Brain microvascular endothelial cell (primary cell): ENCODE measurements at regions not wholly inside any gene's neighbourhood (a gene's known extent, or its start where the extent isn't known, plus 50 kb on each side); places are given as distances from the start of the nearest gene placed in this dataset.
"Not testable (repeated sequence)": the region's sequence is repeated elsewhere in the genome, so short reads cannot be mapped to it uniquely, and the experiment has no call there.

Experiments used
- DNase-seq: peaks from one replicate; pipeline ENCODE4 v3.0.0-alpha.2; 2020
- H3K27ac ChIP-seq: fragments of 250-450 bp; sonication (Bioruptor Pico); 2 replicates; pipeline ENCODE4 v1.5.1; 2020; ENCODE audit warnings: mild to moderate bottlenecking, moderate library complexity
- H3K27me3 ChIP-seq: fragments of 250-450 bp; sonication (Bioruptor Pico); replicated peaks from 2 replicates; pipeline ENCODE4 v1.5.1; 2020; ENCODE audit warnings: mild to moderate bottlenecking
- H3K36me3 ChIP-seq: fragments of 250-450 bp; sonication (Bioruptor Pico); replicated peaks from 2 replicates; pipeline ENCODE4 v1.5.1; 2020; ENCODE audit warnings: mild to moderate bottlenecking
- H3K4me3 ChIP-seq: 2 replicates; pipeline ENCODE4 v1.5.1; 2011; ENCODE audit warnings: low read depth, mild to moderate bottlenecking, control low read depth, low read length, moderate library complexity
- in situ Hi-C: cut with HindIII; loops from 2 replicates; pipeline ENCODE4 v1.10.0; 2017; ENCODE audit warnings: low sequenced_read_pairs, low pct_ligation_motif_present
- TF ChIP-seq, protein P1 (sequence below): IDR thresholded peaks from 2 replicates; pipeline ENCODE4 v1.5.1; 2011; ENCODE audit warnings: low read depth, mild to moderate bottlenecking, moderate library complexity, low read length, control low read depth, inconsistent platforms; ENCODE audit errors: missing control alignments

DNA sequence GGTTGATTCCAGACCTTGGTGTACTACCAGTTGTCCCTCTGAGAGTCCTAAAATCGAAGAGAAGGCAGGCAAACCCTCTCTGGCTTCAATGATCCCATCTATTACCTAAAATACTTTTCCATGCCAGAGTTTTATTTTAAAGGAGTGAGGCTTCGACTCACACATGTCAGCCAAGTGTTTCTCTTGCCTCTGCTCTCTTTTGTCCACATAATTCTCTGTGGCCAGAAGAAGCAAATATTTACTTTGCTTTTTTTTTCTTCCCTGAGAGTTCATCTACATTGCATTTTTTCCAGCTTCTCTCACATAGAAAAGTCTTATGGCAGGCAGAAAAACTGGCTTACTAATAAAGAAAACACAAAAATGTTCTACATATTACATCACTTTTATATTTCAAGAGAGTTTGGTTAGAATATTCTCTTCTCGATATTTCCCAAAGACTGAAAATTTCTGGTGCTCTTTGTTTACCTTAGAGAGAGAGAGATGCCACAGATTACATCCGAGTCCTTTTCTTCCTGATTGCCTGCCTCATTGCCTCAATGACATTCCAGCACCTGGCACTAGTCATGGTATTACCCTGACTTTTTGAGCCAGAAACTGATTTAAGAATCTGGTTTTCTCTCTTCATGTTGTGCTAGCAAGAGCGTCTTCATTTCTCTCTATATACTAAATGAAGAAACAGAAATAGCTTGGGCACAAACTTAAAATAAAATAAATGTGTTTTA lies 170.3 kb upstream of the FAM174A start:
- peak overlapping the region; percentile 75 for H3K27ac ChIP-seq
- H3K27me3 ChIP-seq, H3K36me3 ChIP-seq, H3K4me3 ChIP-seq, in situ Hi-C loops: not testable (repeated sequence)
- peak; percentile 11 for DNase-seq

DNA sequence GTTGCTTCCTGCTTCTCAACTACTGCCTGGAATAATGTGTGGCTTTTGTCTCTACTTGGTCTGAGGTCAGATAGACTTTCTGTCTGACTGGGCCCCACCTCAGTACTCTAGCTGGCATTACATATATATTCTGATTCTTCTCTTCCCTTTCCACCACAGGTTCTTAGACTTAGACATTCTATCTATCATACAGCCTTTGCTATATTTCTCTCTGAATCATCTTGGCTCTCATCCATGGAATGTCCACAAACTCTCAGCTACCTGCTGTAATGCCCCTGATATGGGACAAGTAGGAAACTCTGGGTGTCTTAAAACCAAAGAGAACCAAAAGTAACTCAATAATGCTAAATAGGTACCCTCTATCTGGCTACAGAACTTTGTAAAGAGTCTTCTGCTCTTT lies 170.8 kb upstream of the FAM174A start:
- in situ Hi-C loops, H3K36me3 ChIP-seq, DNase-seq, H3K27me3 ChIP-seq, H3K4me3 ChIP-seq: not testable (repeated sequence)
- peak overlapping the region; percentile 75 for H3K27ac ChIP-seq

DNA sequence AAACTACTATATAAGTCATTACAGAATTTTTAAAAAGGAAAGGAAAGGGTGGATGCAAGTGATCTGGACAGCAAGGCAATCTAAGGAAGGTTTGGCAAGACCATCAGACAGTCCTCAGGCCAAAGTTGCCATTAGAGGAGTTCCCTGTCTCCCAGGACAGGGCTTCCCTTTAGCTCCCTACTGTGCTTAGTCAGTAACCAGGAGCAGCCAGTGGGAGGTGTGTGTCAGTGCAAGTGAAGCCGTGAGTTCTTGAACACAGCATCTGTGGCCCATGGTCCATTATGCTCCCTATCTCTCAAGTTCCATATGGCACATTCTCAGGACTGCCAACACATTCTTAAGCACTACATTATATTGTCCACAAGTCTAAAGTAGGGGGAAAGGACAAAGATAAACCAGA lies 175.2 kb upstream of the FAM174A start:
- in situ Hi-C loops, H3K4me3 ChIP-seq, H3K27ac ChIP-seq, DNase-seq, H3K27me3 ChIP-seq, H3K36me3 ChIP-seq: not testable (repeated sequence)

DNA sequence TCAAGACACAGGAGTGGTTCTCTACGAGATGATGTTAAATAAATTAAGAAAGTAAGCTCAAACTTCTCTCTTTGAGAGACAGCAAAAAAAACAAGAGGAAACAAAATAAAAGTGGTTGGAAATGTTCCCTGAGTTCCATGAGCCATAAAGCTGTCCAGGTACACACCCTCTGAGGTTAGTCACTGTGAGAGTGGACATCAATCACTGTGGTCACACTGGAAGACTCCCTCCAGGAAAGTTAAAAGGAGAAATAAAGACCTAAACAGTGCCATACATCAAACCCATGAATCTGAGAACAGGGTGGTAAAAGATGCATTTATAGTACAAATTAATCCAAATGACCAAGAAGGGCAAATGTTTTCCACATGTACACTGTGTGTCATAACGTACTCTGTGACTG lies 188.9 kb upstream of the FAM174A start:
- in situ Hi-C loops, H3K27ac ChIP-seq, DNase-seq, H3K36me3 ChIP-seq, H3K4me3 ChIP-seq, H3K27me3 ChIP-seq: not testable (repeated sequence)

DNA sequence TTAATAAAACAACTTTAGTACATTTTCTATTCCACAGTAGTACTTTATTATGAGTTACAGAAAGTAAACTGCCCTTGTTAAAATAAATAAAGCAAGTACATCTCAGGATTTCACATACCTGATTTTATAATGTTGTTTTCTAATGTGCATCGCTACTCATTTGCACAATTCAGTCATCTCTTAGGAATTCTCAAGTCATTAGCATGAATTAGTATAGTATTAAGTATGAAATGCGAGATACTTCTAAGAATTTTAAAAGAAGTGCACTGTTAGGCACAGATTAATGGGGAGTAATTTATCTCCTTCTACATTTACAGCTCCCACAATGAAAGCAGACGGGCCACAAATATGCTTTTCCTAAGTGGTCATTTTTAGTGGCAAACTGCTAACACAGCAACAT lies 193.7 kb upstream of the FAM174A start:
- in situ Hi-C loops, H3K36me3 ChIP-seq, H3K27ac ChIP-seq, DNase-seq, H3K4me3 ChIP-seq, H3K27me3 ChIP-seq: not testable (repeated sequence)

DNA sequence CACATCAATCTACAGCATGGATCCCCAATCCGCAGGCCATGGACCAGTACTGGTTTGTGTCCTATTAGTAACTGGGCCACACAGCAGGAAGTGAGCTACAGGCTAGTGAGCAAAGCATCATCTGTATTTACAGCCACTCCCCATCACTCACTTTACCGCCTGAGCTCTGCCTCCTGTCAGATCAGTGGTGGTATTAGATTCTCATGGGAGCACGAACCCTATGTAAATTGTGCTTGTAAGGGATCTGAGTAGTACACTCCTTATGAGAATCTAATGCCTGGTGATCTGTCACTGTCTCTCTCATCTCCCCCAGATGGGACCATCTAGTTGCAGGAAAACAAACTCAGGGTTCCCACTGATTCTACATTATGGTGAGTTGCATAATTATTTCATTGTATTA lies 212.7 kb upstream of the FAM174A start:
- Histone ChIP-seq H3K36me3 (no peaks in the 10 kb centered on the region), H3K27me3 (no peaks in the 10 kb centered on the region), H3K4me3 (no peak overlapping the region), H3K27ac (no peak overlapping the region)
- in situ Hi-C loops, result no loop called here
- no peak for DNase-seq
- TF ChIP-seq, protein P1, sequence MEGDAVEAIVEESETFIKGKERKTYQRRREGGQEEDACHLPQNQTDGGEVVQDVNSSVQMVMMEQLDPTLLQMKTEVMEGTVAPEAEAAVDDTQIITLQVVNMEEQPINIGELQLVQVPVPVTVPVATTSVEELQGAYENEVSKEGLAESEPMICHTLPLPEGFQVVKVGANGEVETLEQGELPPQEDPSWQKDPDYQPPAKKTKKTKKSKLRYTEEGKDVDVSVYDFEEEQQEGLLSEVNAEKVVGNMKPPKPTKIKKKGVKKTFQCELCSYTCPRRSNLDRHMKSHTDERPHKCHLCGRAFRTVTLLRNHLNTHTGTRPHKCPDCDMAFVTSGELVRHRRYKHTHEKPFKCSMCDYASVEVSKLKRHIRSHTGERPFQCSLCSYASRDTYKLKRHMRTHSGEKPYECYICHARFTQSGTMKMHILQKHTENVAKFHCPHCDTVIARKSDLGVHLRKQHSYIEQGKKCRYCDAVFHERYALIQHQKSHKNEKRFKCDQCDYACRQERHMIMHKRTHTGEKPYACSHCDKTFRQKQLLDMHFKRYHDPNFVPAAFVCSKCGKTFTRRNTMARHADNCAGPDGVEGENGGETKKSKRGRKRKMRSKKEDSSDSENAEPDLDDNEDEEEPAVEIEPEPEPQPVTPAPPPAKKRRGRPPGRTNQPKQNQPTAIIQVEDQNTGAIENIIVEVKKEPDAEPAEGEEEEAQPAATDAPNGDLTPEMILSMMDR, result no peak

DNA sequence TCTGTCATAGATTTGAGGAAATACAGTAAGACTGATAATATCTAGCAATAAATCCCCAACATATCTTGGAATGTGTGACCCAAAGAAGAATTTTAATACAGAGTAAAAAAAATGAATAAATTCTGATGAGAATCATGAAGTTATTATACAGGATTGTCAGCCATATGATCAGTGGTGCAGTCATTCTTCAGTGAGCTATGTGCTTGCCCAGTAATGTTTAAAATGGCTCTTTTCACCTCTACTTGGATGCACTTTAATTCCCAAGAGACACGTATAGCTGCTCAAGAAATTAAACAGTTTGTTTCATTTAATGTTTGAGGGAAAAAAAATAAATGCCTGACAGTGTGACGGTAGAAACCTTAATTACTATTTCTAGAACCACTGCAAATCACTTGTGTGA lies 215.3 kb upstream of the FAM174A start:
- Histone ChIP-seq H3K27me3 (no peaks in the 10 kb centered on the region), H3K4me3 (no peak overlapping the region), H3K36me3 (no peaks in the 10 kb centered on the region), H3K27ac (no peak overlapping the region)
- TF ChIP-seq, protein P1, result no peak
- in situ Hi-C loops, result no loop called here
- no peak for DNase-seq

DNA sequence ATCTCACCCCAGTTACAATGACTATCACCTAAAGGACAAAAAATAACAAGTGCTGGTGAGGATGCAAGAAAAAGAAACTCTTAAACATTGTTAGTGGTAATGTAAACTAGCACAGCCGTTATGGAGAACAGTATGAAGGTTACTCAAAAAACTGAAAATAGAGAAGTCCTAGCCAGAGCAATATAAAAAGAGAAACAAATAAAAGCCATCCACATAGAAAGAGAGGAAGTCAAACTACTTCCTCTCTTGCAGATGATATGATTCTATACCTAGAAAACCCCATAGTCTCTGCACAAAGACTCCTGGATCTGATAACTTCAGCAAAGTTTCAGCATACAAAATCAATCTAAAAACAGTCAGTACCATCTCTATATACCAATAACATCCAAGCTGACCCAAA lies 221.5 kb upstream of the FAM174A start:
- H3K27me3 ChIP-seq, result no peaks in the 10 kb centered on the region
- H3K27ac ChIP-seq, result no peak overlapping the region
- DNase-seq, result no peak
- no peaks in the 10 kb centered on the region for H3K36me3 ChIP-seq
- in situ Hi-C loops, result no loop called here
- no peak overlapping the region for H3K4me3 ChIP-seq
- TF ChIP-seq, protein P1, result no peak
